ENCODE measurements at regions not wholly inside any gene's neighbourhood (a gene's known extent, or its start where the extent isn't known, plus 50 kb on each side); places are given as distances from the start of the nearest gene placed in this dataset.

DNA sequence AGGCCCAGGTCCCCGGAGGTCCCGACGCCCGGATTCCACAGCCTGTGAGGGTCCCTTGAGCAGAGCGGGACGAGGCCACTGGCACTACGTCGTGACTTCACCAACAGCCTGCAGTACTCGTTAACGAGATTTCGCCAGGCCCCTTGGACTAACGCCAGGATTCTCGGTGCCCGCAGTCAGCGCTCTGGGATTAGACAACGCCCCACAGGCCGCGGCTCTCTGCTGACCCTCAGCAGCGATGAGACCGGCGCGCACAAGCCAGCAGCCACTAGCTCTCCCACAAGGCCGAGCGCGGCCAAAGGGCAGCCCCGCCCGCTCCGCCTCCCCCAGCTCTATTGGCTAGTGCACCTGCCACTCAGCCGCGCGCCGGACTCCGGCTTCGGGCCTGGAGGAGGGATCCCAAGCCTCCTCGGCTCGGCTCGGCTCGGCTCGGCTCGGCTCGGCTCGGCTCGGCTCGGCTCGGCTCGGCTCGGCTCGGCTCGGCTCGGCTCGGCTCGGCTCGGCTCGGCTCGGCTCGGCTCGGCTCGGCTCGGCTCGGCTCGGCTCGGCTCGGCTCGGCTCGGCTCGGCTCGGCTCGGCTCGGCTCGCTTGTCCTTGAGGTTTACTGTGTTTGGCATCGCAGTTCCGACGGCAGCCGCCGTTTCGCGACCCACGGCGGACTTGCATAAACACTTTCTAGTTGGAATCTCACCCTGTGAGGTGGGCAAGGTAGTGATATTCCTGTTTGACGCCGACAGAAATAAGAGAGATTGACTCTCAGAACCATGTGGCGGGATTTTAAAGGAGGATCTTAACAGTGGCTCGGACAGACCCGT lies 231.7 kb upstream of the SERP2 start:
- Histone ChIP-seq H3K4me3 (ENCODE audit: low read depth, low read length, poor library complexity, severe bottlenecking) (peak overlapping the region; percentile 78), H3K27ac (ENCODE audit: low read depth, low read length, poor library complexity, severe bottlenecking) (no peak overlapping the region), H3K36me3 (ENCODE audit: insufficient read depth, low read length) (no peaks in the 10 kb centered on the region), H2AFZ (ENCODE audit: low read length) (peak overlapping the region; percentile 99), H3K9me3 (ENCODE audit: low read length) (no peaks in the 10 kb centered on the region), H3K4me1 (ENCODE audit: insufficient read depth, low read length, poor library complexity, severe bottlenecking) (peaks cover 36% of the 10 kb centered on the region), H3K4me2 (ENCODE audit: low read length) (peak overlapping the region; percentile 82), H3K9me2 (ENCODE audit: insufficient read depth, low read length) (no peaks in the 10 kb centered on the region), H4K20me1 (ENCODE audit: insufficient read depth, low read length) (no peaks in the 10 kb centered on the region), H3K79me2 (ENCODE audit: insufficient read depth, low read depth, low read length) (no peaks in the 10 kb centered on the region)
- CTCF ChIA-PET (ENCODE audit: unreplicated experiment), result interaction anchor here (0.6 kb wide), 1 partner anchor 25 kb away, joined by 3 read pairs; no protein-coding TSS in a partner anchor
- TF ChIP-seq, protein P1, sequence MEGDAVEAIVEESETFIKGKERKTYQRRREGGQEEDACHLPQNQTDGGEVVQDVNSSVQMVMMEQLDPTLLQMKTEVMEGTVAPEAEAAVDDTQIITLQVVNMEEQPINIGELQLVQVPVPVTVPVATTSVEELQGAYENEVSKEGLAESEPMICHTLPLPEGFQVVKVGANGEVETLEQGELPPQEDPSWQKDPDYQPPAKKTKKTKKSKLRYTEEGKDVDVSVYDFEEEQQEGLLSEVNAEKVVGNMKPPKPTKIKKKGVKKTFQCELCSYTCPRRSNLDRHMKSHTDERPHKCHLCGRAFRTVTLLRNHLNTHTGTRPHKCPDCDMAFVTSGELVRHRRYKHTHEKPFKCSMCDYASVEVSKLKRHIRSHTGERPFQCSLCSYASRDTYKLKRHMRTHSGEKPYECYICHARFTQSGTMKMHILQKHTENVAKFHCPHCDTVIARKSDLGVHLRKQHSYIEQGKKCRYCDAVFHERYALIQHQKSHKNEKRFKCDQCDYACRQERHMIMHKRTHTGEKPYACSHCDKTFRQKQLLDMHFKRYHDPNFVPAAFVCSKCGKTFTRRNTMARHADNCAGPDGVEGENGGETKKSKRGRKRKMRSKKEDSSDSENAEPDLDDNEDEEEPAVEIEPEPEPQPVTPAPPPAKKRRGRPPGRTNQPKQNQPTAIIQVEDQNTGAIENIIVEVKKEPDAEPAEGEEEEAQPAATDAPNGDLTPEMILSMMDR (conservative IDR thresholded peaks at IDR 0.05; ENCODE audit: low read length), result no peak
- no peak for TF ChIP-seq EZH2phosphoT487 (IDR thresholded peaks at IDR 0.05; ENCODE audit: borderline replicate concordance, low read depth, low read length)
- POLR2A ChIA-PET, result interaction anchor here (0.6 to 1.1 kb wide), 4 partner anchors 19 to 1224 kb away, joined by 4 to 6 read pairs (median 4); no protein-coding TSS in a partner anchor
- intact Hi-C loops (cut with micrococcal nuclease; ENCODE audit: unreplicated experiment), result loop anchor here (5.0 kb wide), 3 partner anchors 135 to 435 kb away; partner anchors contain the start of gene TSC22D1
- no TSS peak for BruUV-seq (replicated peaks)
- DNase-seq (ENCODE audit: low spot score), result peak; percentile 94

DNA sequence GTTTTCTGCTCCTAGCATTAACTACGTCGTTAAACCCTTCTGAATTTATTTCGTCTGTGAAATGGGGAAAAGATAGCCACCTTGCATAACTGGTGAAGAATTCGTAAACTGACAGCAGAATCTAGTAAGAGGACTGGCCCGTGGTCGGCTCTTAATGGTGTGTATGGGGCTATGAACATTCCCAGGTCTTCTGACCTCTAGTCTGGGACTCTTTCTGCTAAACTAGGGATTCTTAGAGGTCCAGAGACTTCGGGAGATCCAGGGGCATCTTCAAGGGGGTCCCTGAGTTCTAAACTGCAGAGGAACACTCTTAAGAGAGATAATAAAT lies 231.1 kb upstream of the SERP2 start:
- Histone ChIP-seq H3K9me3 (ENCODE audit: low read length) (no peaks in the 10 kb centered on the region), H3K27ac (ENCODE audit: low read depth, low read length, poor library complexity, severe bottlenecking) (no peak overlapping the region), H3K36me3 (ENCODE audit: insufficient read depth, low read length) (no peaks in the 10 kb centered on the region), H3K4me2 (ENCODE audit: low read length) (peak overlapping the region; percentile 76), H3K4me1 (ENCODE audit: insufficient read depth, low read length, poor library complexity, severe bottlenecking) (peaks cover 40% of the 10 kb centered on the region), H2AFZ (ENCODE audit: low read length) (peak overlapping the region; percentile 99), H3K79me2 (ENCODE audit: insufficient read depth, low read depth, low read length) (no peaks in the 10 kb centered on the region), H3K4me3 (ENCODE audit: low read depth, low read length, poor library complexity, severe bottlenecking) (peak overlapping the region; percentile 63), H4K20me1 (ENCODE audit: insufficient read depth, low read length) (no peaks in the 10 kb centered on the region), H3K9me2 (ENCODE audit: insufficient read depth, low read length) (no peaks in the 10 kb centered on the region)
- intact Hi-C loops (cut with micrococcal nuclease; ENCODE audit: unreplicated experiment), result loop anchor here (5.0 kb wide), 3 partner anchors 135 to 435 kb away; partner anchors contain the start of gene TSC22D1
- BruUV-seq (replicated peaks), result no TSS peak
- ChIA-PET POLR2A (no interaction called here), CTCF (ENCODE audit: unreplicated experiment) (no interaction called here)
- TF ChIP-seq EZH2phosphoT487 (IDR thresholded peaks at IDR 0.05; ENCODE audit: borderline replicate concordance, low read depth, low read length), result no peak
- TF ChIP-seq, protein P1 (conservative IDR thresholded peaks at IDR 0.05; ENCODE audit: low read length), result no peak
- DNase-seq (ENCODE audit: low spot score), result no peak

Measured in OCI-LY7 (cell line).